ENCODE measurements at regions not wholly inside any gene's neighbourhood (a gene's known extent, or its start where the extent isn't known, plus 50 kb on each side); places are given as distances from the start of the nearest gene placed in this dataset.
"Not testable (repeated sequence)": the region's sequence is repeated elsewhere in the genome, so short reads cannot be mapped to it uniquely, and the experiment has no call there.

- DNase-seq (ENCODE audit: low read depth, low spot score): not testable (repeated sequence)
These were observed 447.3 kb downstream of the RSL24D1 start for GRCh38 chr15:54749461-54749860.

GRCh38 chr15:54722342-54722986 is 474.3 kb downstream of the RSL24D1 start:
- no peak for DNase-seq (ENCODE audit: low read depth, low spot score)

- no peak for DNase-seq (ENCODE audit: low read depth, low spot score)
These were observed 477.4 kb downstream of the RSL24D1 start for GRCh38 chr15:54719325-54719724.

- no peak for DNase-seq (ENCODE audit: low read depth, low spot score)
These were observed 488.7 kb downstream of the RSL24D1 start for GRCh38 chr15:54707805-54708752.

GRCh38 chr15:54687628-54688027 is 509.1 kb downstream of the RSL24D1 start:
- DNase-seq (ENCODE audit: low read depth, low spot score): no peak

Data from activated naive CD8-positive, alpha-beta T cell treated with anti-CD3 and anti-CD28 coated beads, Interleukin-2, amount 50 U/mL, for 16 hours (primary cell).